ENCODE measurements at regions not wholly inside any gene's neighbourhood (a gene's known extent, or its start where the extent isn't known, plus 50 kb on each side); places are given as distances from the start of the nearest gene placed in this dataset.

GRCh38 chr6:165729307-165729936 is 66.4 kb upstream of the PDE10A start:
- TF ChIP-seq USF1 (CRISPR knock-in tag; IDR thresholded peaks at IDR 0.05) (no peak), KAT7 (CRISPR knock-in tag; IDR thresholded peaks at IDR 0.05; ENCODE audit: borderline replicate concordance) (no peak), CTCF (IDR thresholded peaks at IDR 0.05) (peak; percentile 83), NR3C1 (CRISPR knock-in tag; conservative IDR thresholded peaks at IDR 0.05; ENCODE audit: low read depth) (no peak), ZNF232 (CRISPR knock-in tag; IDR thresholded peaks at IDR 0.05) (no peak), USF2 (CRISPR knock-in tag; IDR thresholded peaks at IDR 0.05) (no peak), ZNF512 (CRISPR knock-in tag; IDR thresholded peaks at IDR 0.05; ENCODE audit: borderline replicate concordance) (no peak), TP53 (CRISPR knock-in tag; IDR thresholded peaks at IDR 0.05) (no peak)
